ENCODE measurements at regions not wholly inside any gene's neighbourhood (a gene's known extent, or its start where the extent isn't known, plus 50 kb on each side); places are given as distances from the start of the nearest gene placed in this dataset.

DNA sequence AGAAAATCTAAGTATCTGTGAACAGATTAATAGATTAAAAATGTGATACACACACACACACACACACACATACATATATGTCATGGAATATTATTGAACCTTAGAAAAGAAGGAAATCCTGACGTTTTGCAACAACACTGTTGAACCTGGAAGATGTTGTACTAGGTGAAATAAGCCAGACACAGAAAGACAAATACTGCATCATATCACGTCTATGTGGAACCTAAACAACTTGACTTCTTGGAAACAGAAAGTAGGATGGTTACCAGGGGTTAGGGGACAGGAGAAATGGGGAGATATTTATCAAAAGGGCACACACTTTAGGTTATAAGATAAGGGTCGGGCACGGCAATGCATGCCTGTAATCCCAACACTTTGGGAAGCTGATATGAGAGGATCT is 698.4 kb upstream of the ID2 start:
- no peak for TF ChIP-seq CEBPB (IDR thresholded peaks at IDR 0.05; ENCODE audit: low read depth)
- TF ChIP-seq EZH2phosphoT487 (IDR thresholded peaks at IDR 0.05; ENCODE audit: borderline replicate concordance): no peak
- TF ChIP-seq TCF7L2 (IDR thresholded peaks at IDR 0.05; ENCODE audit: borderline replicate concordance, extremely low read depth, insufficient read depth, insufficient read length): no peak
